ENCODE measurements at regions not wholly inside any gene's neighbourhood (a gene's known extent, or its start where the extent isn't known, plus 50 kb on each side); places are given as distances from the start of the nearest gene placed in this dataset.

- TF ChIP-seq CHD7 (IDR thresholded peaks at IDR 0.05; ENCODE audit: insufficient replicate concordance, low read length) = no peak
- no peak for TF ChIP-seq NRF1 (IDR thresholded peaks at IDR 0.05; ENCODE audit: low read depth, low read length)
- no peak for TF ChIP-seq HDAC6 (IDR thresholded peaks at IDR 0.05; ENCODE audit: low read depth, low read length)
- no peak for TF ChIP-seq KDM5A (IDR thresholded peaks at IDR 0.05; ENCODE audit: low read length)
- no peak for TF ChIP-seq SP1 (IDR thresholded peaks at IDR 0.05; ENCODE audit: low read depth, low read length)
- no peak for TF ChIP-seq KDM4A (IDR thresholded peaks at IDR 0.05; ENCODE audit: low read depth, low read length, severe bottlenecking)
- TF ChIP-seq CBX8 (IDR thresholded peaks at IDR 0.05; ENCODE audit: borderline replicate concordance, low read depth, low read length) = no peak
- TF ChIP-seq EP300 (IDR thresholded peaks at IDR 0.05; ENCODE audit: borderline replicate concordance in 1 of 2, low read depth in 2 of 2, low read length in 2 of 2) = no peak
- no peak for TF ChIP-seq SP4 (IDR thresholded peaks at IDR 0.05; ENCODE audit: low read length)
- TF ChIP-seq TAF7 (optimal IDR thresholded peaks at IDR 0.05; ENCODE audit: borderline replicate concordance, low read depth, low read length) = no peak
- TF ChIP-seq JUND (IDR thresholded peaks at IDR 0.05; ENCODE audit: low read length) = no peak
- TF ChIP-seq TCF12 (IDR thresholded peaks at IDR 0.05; ENCODE audit: low read depth, low read length) = no peak
- TF ChIP-seq TBP (IDR thresholded peaks at IDR 0.05; ENCODE audit: low read depth, low read length) = no peak
These were observed 136.0 kb upstream of the IFNG-AS1 start (continued) for GRCh38 chr12:67853204-67853603.

Data from H1 (cell line).